Sigmoid colon (tissue), 6 donors: ENCODE measurements at regions not wholly inside any gene's neighbourhood (a gene's known extent, or its start where the extent isn't known, plus 50 kb on each side); places are given as distances from the start of the nearest gene placed in this dataset.

Experiments
- DNase-seq: peaks from one replicate; pipeline ENCODE4 v3.0.0-alpha.2; 2019
- H3K27ac ChIP-seq, 4 donors: fragments of 200-600 bp; sonication (generic); one replicate each; pipeline ENCODE4 v1.5.1; 2016 to 2019; ENCODE audit warnings: mild to moderate bottlenecking in 1 of 4
- H3K27me3 ChIP-seq, 3 donors: fragments of 200-600 bp; sonication (generic); one replicate each; pipeline ENCODE4 v1.5.1; 2019; ENCODE audit warnings: mild to moderate bottlenecking in 1 of 3
- H3K36me3 ChIP-seq, 4 donors: fragments of 200-600 bp; sonication (generic); one replicate each; pipeline ENCODE4 v1.5.1; 2016 to 2019
- H3K4me1 ChIP-seq, 4 donors: fragments of 200-600 bp; sonication (generic); one replicate each; pipeline ENCODE4 v1.5.1; 2017 to 2019
- H3K4me3 ChIP-seq, 4 donors: fragments of 200-600 bp; sonication (generic); one replicate each; pipeline ENCODE4 v1.5.1; 2017 to 2019; ENCODE audit warnings: mild to moderate bottlenecking in 2 of 4, moderate library complexity in 1 of 4
- H3K9me3 ChIP-seq, 4 donors: fragments of 200-600 bp in 3 of 4; sonication (generic) in 3 of 4; one replicate each; pipeline versions ENCODE4 v1.5.1 to v1.6.1; 2013 to 2019
- CTCF ChIP-seq, 4 experiments: fragments of 450-650 bp in 3 of 4; fragments of 200-600 bp in 1 of 4; IDR thresholded peaks; one replicate each; pipeline ENCODE4 v1.5.1; 2016 to 2019; ENCODE audit warnings: antibody characterized with exemption in 4 of 4, mild to moderate bottlenecking in 3 of 4, moderate library complexity in 2 of 4
- EP300 ChIP-seq, 4 donors: sonication (generic); formaldehyde crosslinking; IDR thresholded peaks; one replicate each; pipeline ENCODE4 v1.6.1; 2017; ENCODE audit warnings: antibody characterized with exemption in 4 of 4
- POLR2A ChIP-seq, 2 donors: fragments of 450-650 bp; IDR thresholded peaks; one replicate each; pipeline ENCODE4 v1.6.1; 2016; ENCODE audit warnings: antibody characterized with exemption in 2 of 2, mild to moderate bottlenecking in 2 of 2, moderate library complexity in 2 of 2
- POLR2AphosphoS5 ChIP-seq, 4 donors: sonication (generic); formaldehyde crosslinking; IDR thresholded peaks; one replicate each; pipeline ENCODE4 v1.6.1; 2017; ENCODE audit warnings: antibody characterized with exemption in 4 of 4
- WGBS, 2 donors: extraction: QIAGEN DNeasy Blood & Tissue Kit; methylation state at CpG; one replicate each; pipeline ENCODE4 v1.1.7; 2013; 5-methylcytosine and 5-hydroxymethylcytosine counted together
- intact Hi-C: fragments of 100-400 bp; cut with DNase I; formaldehyde crosslinking; loops from one replicate; pipeline ENCODE4 v1.15.1; 2023
- donor health status: healthy with polysubstance abuse.
- donor health status: healthy.

DNA sequence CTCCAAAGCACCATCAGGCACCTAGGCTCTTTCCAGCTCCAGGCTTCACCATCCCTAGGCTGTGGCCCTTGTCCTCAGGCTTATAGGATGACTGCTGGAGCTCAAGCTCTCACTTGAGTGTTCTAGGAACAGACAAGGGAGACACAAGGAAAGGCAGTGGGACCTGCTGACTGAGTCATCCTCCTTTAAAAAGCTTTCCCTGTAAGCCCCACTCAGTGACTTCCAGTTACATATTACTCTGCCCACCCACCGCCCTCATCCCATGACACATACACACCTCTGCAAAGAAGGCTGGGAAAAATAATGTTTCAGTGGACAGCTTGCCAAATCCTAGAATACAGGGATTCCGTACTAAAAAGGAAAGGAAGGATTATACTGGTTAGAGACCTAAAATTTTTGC, 154.2 kb upstream of the ZNF366 start:
- Histone ChIP-seq H3K4me1 (peaks cover 0 to 13% (median 0%) of the 10 kb centered on the region in 4 donors), H3K9me3 (no peaks in the 10 kb centered on the region), H3K27ac (no peak overlapping the region), H3K27me3 (no peaks in the 10 kb centered on the region), H3K36me3 (no peaks in the 10 kb centered on the region), H3K4me3 (no peak overlapping the region)
- intact Hi-C loops, result no loop called here
- TF ChIP-seq EP300 (IDR thresholded peaks at IDR 0.05), result no peak
- no peak for TF ChIP-seq CTCF (IDR thresholded peaks at IDR 0.05)
- TF ChIP-seq POLR2AphosphoS5 (IDR thresholded peaks at IDR 0.05), result no peak
- TF ChIP-seq POLR2A (IDR thresholded peaks at IDR 0.05), result no peak
- DNase-seq, result no peak
- 80 to 85% methylated on average over 2 of the region's 2 CpGs for WGBS, 2 donors

DNA sequence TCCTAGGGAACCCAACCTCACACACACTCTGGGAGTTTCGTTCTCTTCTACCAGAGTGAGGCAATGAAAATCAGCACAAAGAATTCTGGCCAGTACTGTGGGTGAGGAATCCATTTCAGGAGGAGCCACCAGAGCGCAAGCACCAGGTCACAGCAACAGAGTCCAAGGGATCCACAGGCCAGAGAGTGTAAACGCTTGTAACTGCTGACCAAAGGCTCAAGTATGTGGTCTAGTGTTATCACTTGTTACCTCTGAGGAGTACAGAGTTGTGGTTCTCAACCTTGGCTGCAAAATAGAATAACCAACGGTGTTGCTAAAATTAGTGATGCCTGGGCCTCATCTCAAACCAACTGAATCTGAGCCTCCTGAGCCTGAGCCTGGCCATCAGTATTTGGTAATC, 152.5 kb upstream of the ZNF366 start:
- no peaks in the 10 kb centered on the region for H3K9me3 ChIP-seq
- no peaks in the 10 kb centered on the region for H3K27me3 ChIP-seq
- no peak for DNase-seq
- WGBS, 2 donors, result 94% methylated on average over 4 of the region's 4 CpGs
- TF ChIP-seq POLR2AphosphoS5 (IDR thresholded peaks at IDR 0.05) (no peak), POLR2A (IDR thresholded peaks at IDR 0.05) (no peak), EP300 (IDR thresholded peaks at IDR 0.05) (no peak), CTCF (IDR thresholded peaks at IDR 0.05) (no peak)
- H3K4me1 ChIP-seq, result peaks cover 0 to 17% (median 0%) of the 10 kb centered on the region in 4 donors
- no peak overlapping the region for H3K27ac ChIP-seq
- H3K4me3 ChIP-seq, result no peak overlapping the region
- no peaks in the 10 kb centered on the region for H3K36me3 ChIP-seq
- intact Hi-C loops, result no loop called here

DNA sequence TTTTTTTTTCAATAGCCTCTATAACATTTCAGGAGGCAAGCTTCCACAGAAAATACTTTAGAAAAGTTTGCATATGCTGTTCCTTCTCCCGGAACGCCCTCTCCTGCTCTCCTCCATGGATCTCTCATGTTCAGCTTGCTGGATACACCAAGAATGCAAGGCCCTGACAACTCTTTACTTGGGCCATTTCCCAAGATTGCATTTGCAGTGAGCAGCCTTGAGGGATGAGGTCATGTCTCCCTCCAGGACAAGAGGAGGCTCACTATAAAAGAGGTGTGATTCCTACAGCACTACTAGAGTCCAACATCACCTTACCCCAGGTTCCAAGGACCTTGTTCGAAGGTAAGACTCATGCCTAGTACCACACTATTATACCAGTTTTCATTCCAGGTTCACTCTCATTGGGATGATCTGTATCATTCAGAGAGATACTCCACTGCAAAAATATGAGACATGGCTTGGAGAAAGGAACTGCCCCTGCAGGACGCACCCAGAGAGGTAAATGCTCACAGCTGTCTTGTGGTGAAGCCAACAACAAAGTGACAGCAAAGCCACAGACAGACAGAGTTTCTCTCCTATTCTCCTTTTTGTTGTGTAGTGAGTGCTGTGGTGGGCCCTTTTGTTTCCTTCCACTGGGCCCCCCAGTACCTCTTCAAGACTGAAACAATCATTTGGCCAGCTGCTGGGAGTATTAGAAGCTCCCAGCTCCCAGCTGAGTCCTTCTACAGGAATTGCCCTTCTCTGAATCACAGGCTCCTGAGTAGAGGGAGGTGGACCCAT, 151.7 kb upstream of the ZNF366 start:
- H3K4me3 ChIP-seq, result no peak overlapping the region
- peaks cover 0 to 25% (median 5%) of the 10 kb centered on the region in 4 donors for H3K4me1 ChIP-seq
- H3K9me3 ChIP-seq, result no peaks in the 10 kb centered on the region
- H3K36me3 ChIP-seq, result no peaks in the 10 kb centered on the region
- 93 to 94% methylated on average over 4 of the region's 4 CpGs for WGBS, 2 donors
- TF ChIP-seq EP300 (IDR thresholded peaks at IDR 0.05) (no peak), CTCF (IDR thresholded peaks at IDR 0.05) (no peak)
- DNase-seq, result no peak
- H3K27ac ChIP-seq, result no peak overlapping the region
- intact Hi-C loops, result no loop called here
- no peaks in the 10 kb centered on the region for H3K27me3 ChIP-seq

GRCh38 chr5:72658161-72658560, 151.0 kb upstream of the ZNF366 start:
- intact Hi-C loops, result no loop called here
- no peak for DNase-seq
- Histone ChIP-seq H3K27ac (no peak overlapping the region), H3K36me3 (no peaks in the 10 kb centered on the region), H3K4me3 (no peak overlapping the region), H3K9me3 (no peaks in the 10 kb centered on the region), H3K27me3 (no peaks in the 10 kb centered on the region), H3K4me1 (peaks cover 0 to 32% (median 13%) of the 10 kb centered on the region in 4 donors)
- TF ChIP-seq CTCF (IDR thresholded peaks at IDR 0.05) (no peak), EP300 (IDR thresholded peaks at IDR 0.05) (no peak), POLR2A (IDR thresholded peaks at IDR 0.05) (no peak), POLR2AphosphoS5 (IDR thresholded peaks at IDR 0.05) (no peak)
- WGBS, 2 donors, result 92 to 95% methylated on average over 3 of the region's 3 CpGs
